ENCODE measurements at regions not wholly inside any gene's neighbourhood (a gene's known extent, or its start where the extent isn't known, plus 50 kb on each side); places are given as distances from the start of the nearest gene placed in this dataset.

DNA sequence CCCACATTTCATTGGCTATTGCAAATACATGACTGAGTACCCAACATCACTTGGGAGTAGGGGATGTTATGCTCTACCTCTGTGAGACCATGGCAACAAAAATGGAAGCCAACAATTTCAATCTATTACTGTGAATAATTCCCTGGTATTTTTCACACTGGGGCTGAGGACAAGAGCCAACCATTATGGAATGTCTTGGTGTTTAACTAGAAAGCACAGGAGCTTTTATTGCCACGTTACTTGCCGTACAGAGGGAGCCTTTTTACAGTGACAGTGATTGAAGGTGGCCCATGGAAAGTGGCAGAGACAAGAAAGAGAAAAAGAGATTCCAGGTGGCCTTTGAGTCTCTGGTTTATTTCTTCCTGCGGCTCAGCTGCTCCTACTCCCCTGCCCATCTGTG is 105.7 kb upstream of the TBC1D5 start:
- no peak overlapping the region for H3K9ac ChIP-seq
- H3K27ac ChIP-seq, result no peak overlapping the region
- H3K4me3 ChIP-seq (IDR thresholded peaks at IDR 0.05; ENCODE audit: insufficient read depth, low read depth, low read length), result no peak overlapping the region
- H3K36me3 ChIP-seq (ENCODE audit: insufficient read depth), result no peaks in the 10 kb centered on the region
- H3K27me3 ChIP-seq (ENCODE audit: insufficient read depth, low read depth), result no peaks in the 10 kb centered on the region
- TF ChIP-seq, protein P1, sequence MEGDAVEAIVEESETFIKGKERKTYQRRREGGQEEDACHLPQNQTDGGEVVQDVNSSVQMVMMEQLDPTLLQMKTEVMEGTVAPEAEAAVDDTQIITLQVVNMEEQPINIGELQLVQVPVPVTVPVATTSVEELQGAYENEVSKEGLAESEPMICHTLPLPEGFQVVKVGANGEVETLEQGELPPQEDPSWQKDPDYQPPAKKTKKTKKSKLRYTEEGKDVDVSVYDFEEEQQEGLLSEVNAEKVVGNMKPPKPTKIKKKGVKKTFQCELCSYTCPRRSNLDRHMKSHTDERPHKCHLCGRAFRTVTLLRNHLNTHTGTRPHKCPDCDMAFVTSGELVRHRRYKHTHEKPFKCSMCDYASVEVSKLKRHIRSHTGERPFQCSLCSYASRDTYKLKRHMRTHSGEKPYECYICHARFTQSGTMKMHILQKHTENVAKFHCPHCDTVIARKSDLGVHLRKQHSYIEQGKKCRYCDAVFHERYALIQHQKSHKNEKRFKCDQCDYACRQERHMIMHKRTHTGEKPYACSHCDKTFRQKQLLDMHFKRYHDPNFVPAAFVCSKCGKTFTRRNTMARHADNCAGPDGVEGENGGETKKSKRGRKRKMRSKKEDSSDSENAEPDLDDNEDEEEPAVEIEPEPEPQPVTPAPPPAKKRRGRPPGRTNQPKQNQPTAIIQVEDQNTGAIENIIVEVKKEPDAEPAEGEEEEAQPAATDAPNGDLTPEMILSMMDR (conservative IDR thresholded peaks at IDR 0.05; ENCODE audit: low read depth, low read length), result no peak
- no peak overlapping the region for H3K4me2 ChIP-seq
- H3K79me2 ChIP-seq (ENCODE audit: insufficient read depth, low read depth), result no peaks in the 10 kb centered on the region
- H2AFZ ChIP-seq (ENCODE audit: low read depth), result no peak overlapping the region
- no peaks in the 10 kb centered on the region for H4K20me1 ChIP-seq (ENCODE audit: insufficient read depth)
- H3K4me1 ChIP-seq (ENCODE audit: low read depth, poor library complexity, severe bottlenecking), result no peaks in the 10 kb centered on the region

GRCh38 chr3:17847156-17847555 is 104.7 kb upstream of the TBC1D5 start:
- Histone ChIP-seq H3K9ac (no peak overlapping the region), H3K27ac (no peak overlapping the region), H3K4me3 (IDR thresholded peaks at IDR 0.05; ENCODE audit: insufficient read depth, low read depth, low read length) (no peak overlapping the region), H3K27me3 (ENCODE audit: insufficient read depth, low read depth) (no peaks in the 10 kb centered on the region), H3K4me2 (no peak overlapping the region), H4K20me1 (ENCODE audit: insufficient read depth) (no peaks in the 10 kb centered on the region), H2AFZ (ENCODE audit: low read depth) (no peak overlapping the region), H3K4me1 (ENCODE audit: low read depth, poor library complexity, severe bottlenecking) (no peaks in the 10 kb centered on the region), H3K79me2 (ENCODE audit: insufficient read depth, low read depth) (no peaks in the 10 kb centered on the region), H3K36me3 (ENCODE audit: insufficient read depth) (no peaks in the 10 kb centered on the region)
- TF ChIP-seq, protein P1 (conservative IDR thresholded peaks at IDR 0.05; ENCODE audit: low read depth, low read length), result no peak

DNA sequence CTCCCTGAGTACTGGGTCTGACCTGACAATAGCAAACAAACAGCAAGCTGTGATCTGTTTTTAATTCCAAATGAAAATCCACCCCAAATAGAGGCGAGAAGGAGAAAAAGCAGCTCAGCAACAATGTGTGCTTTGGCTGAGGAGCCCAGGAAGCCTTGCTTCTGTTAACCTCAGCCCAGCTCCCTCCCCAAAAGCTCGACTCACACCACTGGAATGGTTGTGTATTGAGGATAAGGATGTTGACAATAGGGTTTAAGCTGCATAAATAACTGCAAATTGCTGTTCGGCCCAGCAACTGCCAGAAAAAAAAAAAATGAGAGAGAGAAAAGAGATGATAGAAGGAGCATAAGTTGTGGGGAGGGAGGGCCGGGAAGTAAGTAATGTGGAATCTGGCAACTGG is 104.0 kb upstream of the TBC1D5 start:
- H2AFZ ChIP-seq (ENCODE audit: low read depth), result no peak overlapping the region
- H3K27me3 ChIP-seq (ENCODE audit: insufficient read depth, low read depth), result no peaks in the 10 kb centered on the region
- H3K4me2 ChIP-seq, result no peak overlapping the region
- no peaks in the 10 kb centered on the region for H3K79me2 ChIP-seq (ENCODE audit: insufficient read depth, low read depth)
- TF ChIP-seq, protein P1 (conservative IDR thresholded peaks at IDR 0.05; ENCODE audit: low read depth, low read length), result no peak
- no peak overlapping the region for H3K9ac ChIP-seq
- no peaks in the 10 kb centered on the region for H4K20me1 ChIP-seq (ENCODE audit: insufficient read depth)
- no peak overlapping the region for H3K27ac ChIP-seq
- no peak overlapping the region for H3K4me3 ChIP-seq (IDR thresholded peaks at IDR 0.05; ENCODE audit: insufficient read depth, low read depth, low read length)
- H3K4me1 ChIP-seq (ENCODE audit: low read depth, poor library complexity, severe bottlenecking), result no peaks in the 10 kb centered on the region
- no peaks in the 10 kb centered on the region for H3K36me3 ChIP-seq (ENCODE audit: insufficient read depth)

DNA sequence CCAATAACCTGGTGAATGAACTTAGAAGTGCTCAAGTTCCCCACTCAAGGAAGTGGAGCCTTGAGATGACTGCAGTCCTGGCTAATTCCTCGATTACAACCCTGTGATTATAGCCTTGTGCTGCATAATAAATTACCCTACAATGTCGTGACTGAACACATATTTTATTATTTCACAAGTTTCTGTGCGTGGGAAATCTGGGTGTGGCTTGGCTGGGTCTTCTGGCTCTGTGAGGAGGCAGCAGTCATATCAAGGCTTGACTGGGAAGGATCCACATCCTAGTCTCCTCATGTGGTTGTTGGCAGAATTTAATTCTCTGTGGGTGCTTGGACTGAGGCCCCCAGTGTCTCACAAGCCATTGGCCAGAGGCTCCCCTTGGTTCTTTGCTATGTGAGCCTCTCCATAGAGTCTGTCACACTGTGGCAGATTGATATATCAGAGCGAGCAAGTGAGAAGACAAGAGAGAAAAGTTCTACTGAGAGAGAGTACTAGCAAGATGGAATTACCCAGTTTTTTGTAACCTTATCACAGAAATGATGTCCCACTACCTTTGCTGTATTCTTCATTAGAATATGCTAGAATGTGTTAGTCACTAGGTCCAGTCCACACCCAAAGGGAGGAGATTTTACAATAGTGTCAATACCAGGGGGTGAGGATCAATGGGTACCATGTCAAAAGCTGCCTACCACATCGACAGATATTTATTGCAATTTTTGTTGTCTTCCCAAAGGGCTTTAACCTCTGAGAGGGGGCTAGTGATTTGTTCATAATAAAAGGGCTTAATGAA is 102.8 kb upstream of the TBC1D5 start:
- H2AFZ ChIP-seq (ENCODE audit: low read depth), result no peak overlapping the region
- H3K4me1 ChIP-seq (ENCODE audit: low read depth, poor library complexity, severe bottlenecking), result no peaks in the 10 kb centered on the region
- no peak overlapping the region for H3K9ac ChIP-seq
- no peaks in the 10 kb centered on the region for H3K36me3 ChIP-seq (ENCODE audit: insufficient read depth)
- TF ChIP-seq, protein P1 (conservative IDR thresholded peaks at IDR 0.05; ENCODE audit: low read depth, low read length), result no peak
- no peak overlapping the region for H3K27ac ChIP-seq
- no peaks in the 10 kb centered on the region for H4K20me1 ChIP-seq (ENCODE audit: insufficient read depth)
- H3K79me2 ChIP-seq (ENCODE audit: insufficient read depth, low read depth), result no peaks in the 10 kb centered on the region
- H3K4me2 ChIP-seq, result no peak overlapping the region
- H3K4me3 ChIP-seq (IDR thresholded peaks at IDR 0.05; ENCODE audit: insufficient read depth, low read depth, low read length), result no peak overlapping the region
- H3K27me3 ChIP-seq (ENCODE audit: insufficient read depth, low read depth), result no peaks in the 10 kb centered on the region
